Naive thymus-derived CD4-positive, alpha-beta T cell (primary cell): ENCODE measurements at regions not wholly inside any gene's neighbourhood (a gene's known extent, or its start where the extent isn't known, plus 50 kb on each side); places are given as distances from the start of the nearest gene placed in this dataset.

Experiments
- ATAC-seq: fragments of 150-1000 bp; cut with Tn5 transposase; 2 replicates; pipeline ENCODE4 v1.10.0; 2021; ENCODE audit warnings: mild to moderate bottlenecking, moderate library complexity
- CTCF ChIA-PET: fragments of 350-600 bp; sonication (Branson Sonifier 250); formaldehyde crosslinking; loops from one replicate; lab custom pipeline; 2021; ENCODE audit warnings: antibody characterized with exemption; lab: Charles Lee
- POLR2A ChIA-PET: fragments of 350-600 bp; sonication (Branson Sonifier 250); formaldehyde crosslinking; loops from one replicate; lab custom pipeline; 2021; ENCODE audit warnings: antibody characterized with exemption, inconsistent platforms; lab: Charles Lee
- DNase-seq, 9 donors: peaks; one replicate each; pipeline versions ENCODE4 v3.0.0 to v3.0.0-alpha.2; 2020 to 2022; ENCODE audit warnings: mixed read lengths in 1 of 9
- H3K27ac ChIP-seq: one replicate; pipeline ENCODE4 v1.7.0; 2013; ENCODE audit warnings: mild to moderate bottlenecking, low read depth, low read length, moderate library complexity
- H3K27me3 ChIP-seq, 2 donors: one replicate each; pipeline ENCODE4 v1.7.0; 2013; ENCODE audit warnings: low read length in 2 of 2, mild to moderate bottlenecking in 2 of 2, moderate library complexity in 2 of 2; ENCODE audit not compliant: control insufficient read depth in 2 of 2, insufficient read depth in 2 of 2
- H3K36me3 ChIP-seq, 3 experiments: 1 replicate in 2 of 3; 2 replicates in 1 of 3; pipeline ENCODE4 v1.7.0; 2013; ENCODE audit warnings: low read length in 3 of 3, mild to moderate bottlenecking in 3 of 3, moderate library complexity in 1 of 3; ENCODE audit not compliant: insufficient read depth in 3 of 3, control insufficient read depth in 2 of 3
- H3K4me1 ChIP-seq, 2 donors: one replicate each; pipeline ENCODE4 v1.7.0; 2013; ENCODE audit warnings: low read length in 2 of 2, mild to moderate bottlenecking in 2 of 2, moderate library complexity in 1 of 2; ENCODE audit not compliant: control insufficient read depth in 2 of 2, insufficient read depth in 2 of 2
- H3K4me3 ChIP-seq: 2 replicates; pipeline ENCODE4 v1.7.0; 2013; ENCODE audit warnings: mild to moderate bottlenecking, low read length
- H3K9me3 ChIP-seq, 3 experiments: 1 replicate in 2 of 3; 2 replicates in 1 of 3; pipeline ENCODE4 v1.7.0; 2013; ENCODE audit warnings: low read length in 3 of 3; ENCODE audit not compliant: control insufficient read depth in 2 of 3
- H3K27ac Mint-ChIP-seq, 9 donors: one replicate each; pipeline ENCODE4 v1.8.0; 2020 to 2022; ENCODE audit warnings: mixed read lengths in 9 of 9, mild to moderate bottlenecking in 8 of 9, moderate library complexity in 5 of 9, inconsistent platforms in 2 of 9
- H3K27me3 Mint-ChIP-seq, 5 donors: one replicate each; pipeline ENCODE4 v1.8.0; 2021 to 2022; ENCODE audit warnings: mixed read lengths in 5 of 5, mild to moderate bottlenecking in 1 of 5
- H3K36me3 Mint-ChIP-seq, 5 donors: one replicate each; pipeline ENCODE4 v1.8.0; 2020 to 2022; ENCODE audit warnings: mixed read lengths in 5 of 5, mild to moderate bottlenecking in 3 of 5, inconsistent platforms in 1 of 5
- H3K4me1 Mint-ChIP-seq, 7 donors: one replicate each; pipeline ENCODE4 v1.8.0; 2020 to 2022; ENCODE audit warnings: mixed read lengths in 7 of 7, mild to moderate bottlenecking in 3 of 7, inconsistent platforms in 1 of 7
- H3K4me3 Mint-ChIP-seq, 10 donors: one replicate each; pipeline ENCODE4 v1.8.0; 2020 to 2022; ENCODE audit warnings: mild to moderate bottlenecking in 10 of 10, mixed read lengths in 10 of 10, moderate library complexity in 6 of 10, inconsistent platforms in 2 of 10
- H3K9me3 Mint-ChIP-seq, 11 donors: one replicate each; pipeline ENCODE4 v1.8.0; 2020 to 2022; ENCODE audit warnings: mixed read lengths in 11 of 11, mild to moderate bottlenecking in 4 of 11, inconsistent platforms in 1 of 11, moderate library complexity in 1 of 11
- intact Hi-C, 2 donors: fragments of 100-400 bp; cut with micrococcal nuclease; formaldehyde crosslinking; loops; one replicate each; pipeline ENCODE4 v1.15.1; 2023

DNA sequence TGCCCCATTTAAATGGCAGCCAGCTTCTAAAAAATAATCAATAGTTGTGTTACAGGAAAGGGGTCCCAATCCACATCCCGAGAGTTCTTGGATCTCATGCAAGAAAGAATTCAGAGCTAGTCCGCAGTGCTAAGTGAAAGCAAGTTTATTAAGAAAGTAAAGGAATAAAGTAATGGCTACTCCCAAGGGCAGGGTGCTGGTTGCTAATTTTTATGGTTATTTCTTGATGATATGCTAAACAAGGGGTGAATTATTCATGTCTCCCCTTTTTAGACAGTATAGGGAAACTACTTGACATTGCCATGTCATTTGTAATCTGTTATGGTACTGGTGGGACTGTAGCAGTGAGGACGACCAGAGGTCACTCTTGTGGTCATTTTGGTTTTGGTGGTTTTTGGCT, 591.3 kb downstream of the LRFN5 start:
- CTCF ChIA-PET, result no interaction called here
- H3K36me3 Mint-ChIP-seq, result no peaks in the 10 kb centered on the region

DNA sequence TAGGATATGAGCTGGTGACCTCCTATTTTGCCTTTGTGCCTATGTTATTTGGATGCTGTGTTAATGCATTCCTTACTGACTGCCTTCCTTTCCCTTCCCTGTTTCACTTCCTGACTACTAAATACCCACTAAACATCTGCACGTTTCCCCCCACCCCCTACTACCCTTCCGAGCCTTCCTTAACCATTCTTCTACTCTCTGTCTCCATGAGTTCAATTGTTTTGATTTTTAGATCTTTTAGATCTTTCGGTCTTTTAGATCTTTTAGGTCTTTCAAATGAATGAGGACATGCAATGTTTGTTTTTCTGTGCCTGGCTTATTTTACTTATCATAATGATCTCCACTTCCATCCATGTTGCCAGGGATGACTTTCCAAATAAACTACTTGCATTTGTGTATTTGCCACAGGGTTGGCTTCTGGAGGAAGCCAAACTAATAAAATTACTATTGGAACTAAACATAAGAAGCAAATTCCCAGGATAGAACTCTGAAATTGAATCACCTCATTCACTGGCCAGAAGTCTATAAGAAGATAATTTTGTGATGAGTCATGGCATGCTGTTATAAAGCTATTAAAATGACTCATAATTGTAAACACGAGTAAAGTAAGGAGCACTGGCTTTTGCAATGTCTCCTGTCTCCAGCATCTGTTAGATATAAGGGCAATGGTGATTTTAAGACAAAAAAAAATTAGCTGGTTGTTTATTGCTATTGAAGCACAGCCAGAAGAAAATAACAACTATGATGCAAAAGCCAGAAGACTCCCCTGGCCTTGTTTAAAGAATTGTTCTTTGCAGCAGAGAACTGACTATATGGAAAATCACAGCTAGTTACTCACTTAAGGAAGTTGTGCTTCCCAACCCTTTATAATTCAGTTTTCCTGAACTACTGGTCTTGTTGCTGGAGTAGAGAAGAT, 586.3 kb downstream of the LRFN5 start:
- Histone ChIP-seq H3K4me1 (no peaks in the 10 kb centered on the region), H3K36me3 (no peaks in the 10 kb centered on the region), H3K27ac (no peak overlapping the region), H3K4me3 (no peak overlapping the region), H3K27me3 (no peaks in the 10 kb centered on the region), H3K9me3 (no peaks in the 10 kb centered on the region)
- ChIA-PET CTCF (no interaction called here), POLR2A (no interaction called here)
- Mint-ChIP-seq H3K27me3 (no peaks in the 10 kb centered on the region), H3K4me3 (no peak overlapping the region), H3K4me1 (no peaks in the 10 kb centered on the region), H3K9me3 (peaks cover 0 to 23% (median 4%) of the 10 kb centered on the region in 11 donors), H3K36me3 (no peaks in the 10 kb centered on the region), H3K27ac (no peak overlapping the region)
- intact Hi-C loops, result no loop called here
- DNase-seq, result no peak
- ATAC-seq, result no peak

More for the DNA sequence above, 591.3 kb downstream of the LRFN5 start:
- intact Hi-C loops, result no loop called here
- no peaks in the 10 kb centered on the region for H3K4me1 ChIP-seq
- POLR2A ChIA-PET, result no interaction called here
- H3K4me3 ChIP-seq, result no peak overlapping the region
- H3K36me3 ChIP-seq, result no peaks in the 10 kb centered on the region
- no peak for DNase-seq
- Mint-ChIP-seq H3K9me3 (peaks cover 0 to 16% (median 2%) of the 10 kb centered on the region in 11 donors), H3K4me1 (no peaks in the 10 kb centered on the region), H3K27ac (no peak overlapping the region), H3K27me3 (no peaks in the 10 kb centered on the region), H3K4me3 (no peak overlapping the region)
- no peaks in the 10 kb centered on the region for H3K27me3 ChIP-seq
- no peak for ATAC-seq
- no peak overlapping the region for H3K27ac ChIP-seq
- H3K9me3 ChIP-seq, result peaks cover 0 to 3% (median 0%) of the 10 kb centered on the region in 3 experiments

GRCh38 chr14:42190744-42191143, 584.1 kb downstream of the LRFN5 start:
- intact Hi-C loops, result no loop called here
- H3K4me1 ChIP-seq, result no peaks in the 10 kb centered on the region
- H3K27ac ChIP-seq, result no peak overlapping the region
- H3K27me3 ChIP-seq, result no peaks in the 10 kb centered on the region
- peaks cover 0 to 30% (median 4%) of the 10 kb centered on the region in 11 donors for H3K9me3 Mint-ChIP-seq
- H3K9me3 ChIP-seq, result peaks cover 0 to 3% (median 0%) of the 10 kb centered on the region in 3 experiments
- H3K36me3 Mint-ChIP-seq, result no peaks in the 10 kb centered on the region
- H3K36me3 ChIP-seq, result no peaks in the 10 kb centered on the region
- H3K4me3 Mint-ChIP-seq, result no peak overlapping the region
- ATAC-seq, result no peak
- H3K27me3 Mint-ChIP-seq, result no peaks in the 10 kb centered on the region
- no peaks in the 10 kb centered on the region for H3K4me1 Mint-ChIP-seq
- no peak overlapping the region for H3K27ac Mint-ChIP-seq
- DNase-seq, result no peak
- ChIA-PET CTCF (no interaction called here), POLR2A (no interaction called here)
- H3K4me3 ChIP-seq, result no peak overlapping the region

GRCh38 chr14:42187846-42188245, 581.2 kb downstream of the LRFN5 start:
- Mint-ChIP-seq H3K4me1 (no peaks in the 10 kb centered on the region), H3K27ac (no peak overlapping the region), H3K4me3 (no peak overlapping the region), H3K27me3 (no peaks in the 10 kb centered on the region), H3K9me3 (peaks cover 0 to 29% (median 3%) of the 10 kb centered on the region in 11 donors), H3K36me3 (no peaks in the 10 kb centered on the region)
- Histone ChIP-seq H3K27ac (no peak overlapping the region), H3K9me3 (peaks cover 0 to 3% (median 0%) of the 10 kb centered on the region in 3 experiments), H3K4me3 (no peak overlapping the region), H3K27me3 (no peaks in the 10 kb centered on the region), H3K36me3 (no peaks in the 10 kb centered on the region), H3K4me1 (no peaks in the 10 kb centered on the region)
- CTCF ChIA-PET, result no interaction called here
- DNase-seq (no peak), ATAC-seq (no peak)
- intact Hi-C loops, result no loop called here
- POLR2A ChIA-PET, result no interaction called here

GRCh38 chr14:42185718-42186117, 579.0 kb downstream of the LRFN5 start:
- ChIA-PET CTCF (no interaction called here), POLR2A (no interaction called here)
- H3K27me3 ChIP-seq, result no peaks in the 10 kb centered on the region
- intact Hi-C loops, result no loop called here
- no peaks in the 10 kb centered on the region for H3K4me1 Mint-ChIP-seq
- no peaks in the 10 kb centered on the region for H3K36me3 ChIP-seq
- no peaks in the 10 kb centered on the region for H3K36me3 Mint-ChIP-seq
- H3K9me3 ChIP-seq, result peaks cover 0 to 3% (median 0%) of the 10 kb centered on the region in 3 experiments
- H3K9me3 Mint-ChIP-seq, result peaks cover 0 to 20% (median 3%) of the 10 kb centered on the region in 11 donors
- no peak overlapping the region for H3K4me3 ChIP-seq
- no peaks in the 10 kb centered on the region for H3K4me1 ChIP-seq
- no peaks in the 10 kb centered on the region for H3K27me3 Mint-ChIP-seq
- no peak overlapping the region for H3K4me3 Mint-ChIP-seq
- ATAC-seq (no peak), DNase-seq (no peak)
- H3K27ac Mint-ChIP-seq, result no peak overlapping the region
- no peak overlapping the region for H3K27ac ChIP-seq

DNA sequence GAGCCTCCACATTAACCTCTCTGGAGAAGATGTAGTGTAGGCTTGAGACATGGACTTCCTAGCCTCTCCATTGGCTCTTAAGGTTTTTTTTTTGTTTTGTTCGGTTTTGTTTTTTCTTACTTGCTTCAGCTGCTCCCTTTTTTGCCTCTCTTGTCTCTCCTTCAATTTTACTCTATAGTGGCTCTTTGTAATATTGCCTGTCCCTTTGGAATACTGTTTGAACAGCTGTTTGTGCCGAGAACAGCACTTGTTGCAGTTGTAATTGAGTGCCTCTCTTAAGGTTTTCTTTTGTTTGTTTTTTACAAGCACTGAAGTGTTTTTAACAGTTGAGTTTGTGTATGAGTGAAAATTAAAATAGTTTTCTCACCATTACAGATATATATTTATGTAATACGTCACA, 567.7 kb downstream of the LRFN5 start:
- ATAC-seq, result no peak
- ChIA-PET POLR2A (no interaction called here), CTCF (no interaction called here)
- Mint-ChIP-seq H3K36me3 (peaks cover 0 to 4% (median 0%) of the 10 kb centered on the region in 5 donors), H3K4me1 (no peaks in the 10 kb centered on the region), H3K9me3 (peaks cover 0 to 18% (median 6%) of the 10 kb centered on the region in 11 donors), H3K27ac (no peak overlapping the region), H3K27me3 (no peaks in the 10 kb centered on the region), H3K4me3 (no peak overlapping the region)
- Histone ChIP-seq H3K4me3 (no peak overlapping the region), H3K4me1 (no peaks in the 10 kb centered on the region), H3K36me3 (no peaks in the 10 kb centered on the region), H3K27ac (no peak overlapping the region), H3K27me3 (no peaks in the 10 kb centered on the region), H3K9me3 (no peaks in the 10 kb centered on the region)
- no peak for DNase-seq
- intact Hi-C loops, result no loop called here

DNA sequence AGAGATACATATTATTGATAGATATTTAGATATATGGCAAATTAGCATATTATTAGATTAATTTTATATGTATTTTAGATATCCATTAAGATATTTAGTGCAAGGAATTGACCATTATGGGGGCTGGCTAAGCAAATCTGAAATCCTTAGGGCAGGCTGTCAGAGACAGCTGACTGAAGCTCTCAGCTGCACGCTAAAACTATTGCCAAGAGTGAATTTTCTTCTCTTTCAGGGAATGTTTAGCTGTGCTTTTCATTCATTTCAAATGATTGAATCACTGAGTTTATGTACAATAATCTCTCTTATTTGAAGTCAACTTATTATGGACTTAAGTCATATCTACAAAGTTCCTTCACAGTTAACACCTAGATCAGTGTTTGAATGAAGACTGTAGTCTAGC, 566.5 kb downstream of the LRFN5 start:
- H3K9me3 Mint-ChIP-seq, result peaks cover 2 to 26% (median 12%) of the 10 kb centered on the region in 11 donors
- H3K27me3 Mint-ChIP-seq, result no peaks in the 10 kb centered on the region
- no peak overlapping the region for H3K4me3 Mint-ChIP-seq
- no peak for ATAC-seq
- no peaks in the 10 kb centered on the region for H3K27me3 ChIP-seq
- POLR2A ChIA-PET, result no interaction called here
- H3K36me3 Mint-ChIP-seq, result peaks cover 0 to 4% (median 0%) of the 10 kb centered on the region in 5 donors
- H3K4me1 Mint-ChIP-seq, result no peaks in the 10 kb centered on the region
- no peak for DNase-seq
- CTCF ChIA-PET, result no interaction called here
- no peak overlapping the region for H3K27ac Mint-ChIP-seq
- H3K9me3 ChIP-seq, result no peaks in the 10 kb centered on the region
- H3K4me3 ChIP-seq, result no peak overlapping the region
- no peaks in the 10 kb centered on the region for H3K4me1 ChIP-seq
- no peaks in the 10 kb centered on the region for H3K36me3 ChIP-seq
- intact Hi-C loops, result no loop called here
- H3K27ac ChIP-seq, result no peak overlapping the region
